Astrocyte of the spinal cord (primary cell): ENCODE measurements at regions not wholly inside any gene's neighbourhood (a gene's known extent, or its start where the extent isn't known, plus 50 kb on each side); places are given as distances from the start of the nearest gene placed in this dataset.

Experiments used
- DNase-seq: peaks from one replicate; pipeline ENCODE4 v3.0.0; 2011; ENCODE audit warnings: low read depth, low spot score
- H3K4me3 ChIP-seq: 2 replicates; pipeline ENCODE4 v1.5.1; 2011; ENCODE audit warnings: low read depth, mild to moderate bottlenecking, low read length, moderate library complexity
- in situ Hi-C: cut with HindIII; loops from 2 replicates; pipeline ENCODE4 v1.10.0; 2017; ENCODE audit warnings: low sequenced_read_pairs
- TF ChIP-seq, protein P1 (sequence below): IDR thresholded peaks from 2 replicates; pipeline ENCODE4 v1.5.1; 2012; ENCODE audit warnings: low read depth, mild to moderate bottlenecking, low read length, inconsistent platforms

- TF ChIP-seq, protein P1, sequence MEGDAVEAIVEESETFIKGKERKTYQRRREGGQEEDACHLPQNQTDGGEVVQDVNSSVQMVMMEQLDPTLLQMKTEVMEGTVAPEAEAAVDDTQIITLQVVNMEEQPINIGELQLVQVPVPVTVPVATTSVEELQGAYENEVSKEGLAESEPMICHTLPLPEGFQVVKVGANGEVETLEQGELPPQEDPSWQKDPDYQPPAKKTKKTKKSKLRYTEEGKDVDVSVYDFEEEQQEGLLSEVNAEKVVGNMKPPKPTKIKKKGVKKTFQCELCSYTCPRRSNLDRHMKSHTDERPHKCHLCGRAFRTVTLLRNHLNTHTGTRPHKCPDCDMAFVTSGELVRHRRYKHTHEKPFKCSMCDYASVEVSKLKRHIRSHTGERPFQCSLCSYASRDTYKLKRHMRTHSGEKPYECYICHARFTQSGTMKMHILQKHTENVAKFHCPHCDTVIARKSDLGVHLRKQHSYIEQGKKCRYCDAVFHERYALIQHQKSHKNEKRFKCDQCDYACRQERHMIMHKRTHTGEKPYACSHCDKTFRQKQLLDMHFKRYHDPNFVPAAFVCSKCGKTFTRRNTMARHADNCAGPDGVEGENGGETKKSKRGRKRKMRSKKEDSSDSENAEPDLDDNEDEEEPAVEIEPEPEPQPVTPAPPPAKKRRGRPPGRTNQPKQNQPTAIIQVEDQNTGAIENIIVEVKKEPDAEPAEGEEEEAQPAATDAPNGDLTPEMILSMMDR: no peak
- no peak for DNase-seq
- no peak overlapping the region for H3K4me3 ChIP-seq
- in situ Hi-C loops: no loop called here
These were observed 85.8 kb upstream of the XIRP2 start for GRCh38 chr2:166802475-166802874.

DNA sequence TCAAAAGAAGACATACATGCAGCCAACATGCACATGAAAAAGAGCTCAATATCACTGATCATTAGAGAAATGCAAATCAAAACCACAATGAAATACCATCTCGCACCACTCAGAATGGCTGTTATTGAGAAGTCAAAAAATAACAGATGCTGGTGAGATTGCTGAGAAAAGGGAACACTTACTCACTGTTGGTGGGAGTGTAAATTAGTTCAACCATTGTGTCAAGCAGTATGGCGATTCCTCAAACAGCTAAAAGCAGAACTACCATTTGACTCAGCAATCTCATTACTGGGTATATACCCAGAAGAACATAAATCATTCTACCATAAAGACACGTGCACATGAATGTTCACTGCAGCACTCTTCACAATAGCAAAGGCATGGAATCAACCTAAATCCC lies 95.5 kb upstream of the XIRP2 start:
- DNase-seq: no peak
- in situ Hi-C loops: no loop called here
- TF ChIP-seq, protein P1: no peak

GRCh38 chr2:166786707-166787106 lies 101.6 kb upstream of the XIRP2 start:
- in situ Hi-C loops: no loop called here
- no peak for DNase-seq
- no peak overlapping the region for H3K4me3 ChIP-seq
- TF ChIP-seq, protein P1: no peak

More for the DNA sequence above, 95.5 kb upstream of the XIRP2 start:
- no peak overlapping the region for H3K4me3 ChIP-seq

GRCh38 chr2:166784296-166784946 lies 103.9 kb upstream of the XIRP2 start:
- DNase-seq: no peak
- in situ Hi-C loops: no loop called here
- no peak overlapping the region for H3K4me3 ChIP-seq
- TF ChIP-seq, protein P1: no peak

- no peak overlapping the region for H3K4me3 ChIP-seq
- DNase-seq: no peak
- TF ChIP-seq, protein P1: no peak
- in situ Hi-C loops: no loop called here
These were observed 113.1 kb upstream of the XIRP2 start for GRCh38 chr2:166775176-166775575.

GRCh38 chr2:166773308-166773949 lies 114.9 kb upstream of the XIRP2 start:
- no peak overlapping the region for H3K4me3 ChIP-seq
- DNase-seq: no peak
- TF ChIP-seq, protein P1: no peak
- in situ Hi-C loops: no loop called here
